ENCODE measurements at regions not wholly inside any gene's neighbourhood (a gene's known extent, or its start where the extent isn't known, plus 50 kb on each side); places are given as distances from the start of the nearest gene placed in this dataset.
A peak's percentile ranks its signal among the peaks of the same experiment; 100 is the strongest.

GRCh38 chr2:33785201-33786106 is 186.4 kb upstream of the FAM98A start:
- ChIA-PET POLR2A (ENCODE audit: low non-redundant PET) (no interaction called here), CTCF (no interaction called here)
- Histone ChIP-seq H3K9me3 (ENCODE audit: low read depth, low read length, poor library complexity, severe bottlenecking) (no peaks in the 10 kb centered on the region), H3K27ac (ENCODE audit: low read depth, low read length, poor library complexity, severe bottlenecking) (no peak overlapping the region), H3K4me1 (ENCODE audit: insufficient read depth, low read length, poor library complexity, severe bottlenecking) (peaks cover 6% of the 10 kb centered on the region), H3K36me3 (ENCODE audit: insufficient read depth, low read length, poor library complexity, severe bottlenecking) (no peaks in the 10 kb centered on the region), H3K27me3 (replicated peaks; ENCODE audit: insufficient read depth, low read depth, low read length, poor library complexity) (no peaks in the 10 kb centered on the region), H3K4me3 (ENCODE audit: low read depth, low read length, poor library complexity, severe bottlenecking) (no peak overlapping the region)
- intact Hi-C loops (cut with micrococcal nuclease; ENCODE audit: unreplicated experiment) = loop anchor here (10.0 kb wide), 1 partner anchor 309 kb away; no protein-coding TSS in a partner anchor
- no TSS peak for BruUV-seq (replicated peaks)
- TF ChIP-seq EZH2 (IDR thresholded peaks at IDR 0.05; ENCODE audit: borderline replicate concordance, low read depth, low read length, poor library complexity, severe bottlenecking) (no peak), CTCF (conservative IDR thresholded peaks at IDR 0.05; ENCODE audit: low read depth, low read length) (no peak)
- peak; percentile 26 for DNase-seq (ENCODE audit: low spot score)

GRCh38 chr2:33784488-33784887 is 185.4 kb upstream of the FAM98A start:
- POLR2A ChIA-PET (ENCODE audit: low non-redundant PET) = no interaction called here
- TF ChIP-seq EZH2 (IDR thresholded peaks at IDR 0.05; ENCODE audit: borderline replicate concordance, low read depth, low read length, poor library complexity, severe bottlenecking) (no peak), CTCF (conservative IDR thresholded peaks at IDR 0.05; ENCODE audit: low read depth, low read length) (no peak)
- BruUV-seq (replicated peaks) = no TSS peak
- peaks cover 6% of the 10 kb centered on the region for H3K4me1 ChIP-seq (ENCODE audit: insufficient read depth, low read length, poor library complexity, severe bottlenecking)
- H3K27ac ChIP-seq (ENCODE audit: low read depth, low read length, poor library complexity, severe bottlenecking) = no peak overlapping the region
- no peaks in the 10 kb centered on the region for H3K27me3 ChIP-seq (replicated peaks; ENCODE audit: insufficient read depth, low read depth, low read length, poor library complexity)
- H3K9me3 ChIP-seq (ENCODE audit: low read depth, low read length, poor library complexity, severe bottlenecking) = no peaks in the 10 kb centered on the region
- CTCF ChIA-PET = no interaction called here
- H3K36me3 ChIP-seq (ENCODE audit: insufficient read depth, low read length, poor library complexity, severe bottlenecking) = no peaks in the 10 kb centered on the region
- no peak for DNase-seq (ENCODE audit: low spot score)
- intact Hi-C loops (cut with micrococcal nuclease; ENCODE audit: unreplicated experiment) = loop anchor here (10.0 kb wide), 1 partner anchor 310 kb away; no protein-coding TSS in a partner anchor
- H3K4me3 ChIP-seq (ENCODE audit: low read depth, low read length, poor library complexity, severe bottlenecking) = no peak overlapping the region

- ChIA-PET POLR2A (ENCODE audit: low non-redundant PET) (no interaction called here), CTCF (no interaction called here)
- no TSS peak for BruUV-seq (replicated peaks)
- H3K36me3 ChIP-seq (ENCODE audit: insufficient read depth, low read length, poor library complexity, severe bottlenecking) = no peaks in the 10 kb centered on the region
- TF ChIP-seq EZH2 (IDR thresholded peaks at IDR 0.05; ENCODE audit: borderline replicate concordance, low read depth, low read length, poor library complexity, severe bottlenecking) (no peak), CTCF (conservative IDR thresholded peaks at IDR 0.05; ENCODE audit: low read depth, low read length) (peak; percentile 43)
- H3K9me3 ChIP-seq (ENCODE audit: low read depth, low read length, poor library complexity, severe bottlenecking) = no peaks in the 10 kb centered on the region
- peak; percentile 46 for DNase-seq (ENCODE audit: low spot score)
- H3K27me3 ChIP-seq (replicated peaks; ENCODE audit: insufficient read depth, low read depth, low read length, poor library complexity) = no peaks in the 10 kb centered on the region
- no peak overlapping the region for H3K4me3 ChIP-seq (ENCODE audit: low read depth, low read length, poor library complexity, severe bottlenecking)
- H3K4me1 ChIP-seq (ENCODE audit: insufficient read depth, low read length, poor library complexity, severe bottlenecking) = peaks cover 6% of the 10 kb centered on the region
- intact Hi-C loops (cut with micrococcal nuclease; ENCODE audit: unreplicated experiment) = loop anchor here (10.0 kb wide), 1 partner anchor 312 kb away; no protein-coding TSS in a partner anchor
- no peak overlapping the region for H3K27ac ChIP-seq (ENCODE audit: low read depth, low read length, poor library complexity, severe bottlenecking)
Observed at GRCh38 chr2:33782395-33783230, 183.5 kb upstream of the FAM98A start.
